ENCODE measurements at regions not wholly inside any gene's neighbourhood (a gene's known extent, or its start where the extent isn't known, plus 50 kb on each side); places are given as distances from the start of the nearest gene placed in this dataset.
"Not testable (repeated sequence)": the region's sequence is repeated elsewhere in the genome, so short reads cannot be mapped to it uniquely, and the experiment has no call there.

DNA sequence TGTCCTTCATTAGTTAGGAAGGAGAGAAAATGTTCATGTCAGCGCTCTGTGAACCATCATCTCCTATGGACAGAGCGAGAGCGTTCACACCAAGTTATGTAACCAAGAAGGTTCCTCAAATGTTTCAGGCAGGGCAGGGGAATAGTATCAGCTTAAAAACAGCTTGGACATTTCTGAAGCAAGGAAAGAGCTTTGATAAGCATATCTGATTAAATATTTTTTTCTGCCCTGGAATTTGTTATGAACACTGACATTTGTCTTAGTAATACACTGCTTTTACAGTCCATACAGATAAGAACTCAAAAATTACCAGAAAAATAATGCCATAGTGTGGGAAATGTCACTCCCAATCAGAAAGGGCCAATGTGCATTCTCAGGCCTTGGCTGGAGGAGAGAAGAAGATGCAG is 66.3 kb upstream of the LIFR start:
- H4K20me1 ChIP-seq (replicated peaks; ENCODE audit: control insufficient read depth, extremely low read depth, insufficient read depth, low read length), result no peaks in the 10 kb centered on the region
- no peaks in the 10 kb centered on the region for H3K9me1 ChIP-seq (replicated peaks; ENCODE audit: control insufficient read depth, extremely low read depth, insufficient read depth, low read length)
- intact Hi-C loops (cut with micrococcal nuclease), result no loop called here
- BruUV-seq (replicated peaks), result no TSS peak
- H3K4me2 ChIP-seq (ENCODE audit: insufficient read depth, low read length), result no peak overlapping the region
- H3K27me3 ChIP-seq (ENCODE audit: control insufficient read depth in 2 of 2, insufficient read depth in 2 of 2, low read length in 2 of 2), result no peaks in the 10 kb centered on the region
- H2AFZ ChIP-seq (ENCODE audit: low read depth, low read length), result no peak overlapping the region
- H3K9ac ChIP-seq (replicated peaks; ENCODE audit: extremely low read depth, insufficient read depth, low read length), result no peak overlapping the region
- DNase-seq (ENCODE audit: low read depth, low spot score), result no peak
- dilution Hi-C loops (cut with MboI; ENCODE audit: extremely low pct_ligation_motif_present, low sequenced_read_pairs), result no loop called here
- H3K79me2 ChIP-seq (ENCODE audit: control insufficient read depth, insufficient read depth, low read length), result no peaks in the 10 kb centered on the region
- no peak for FAIRE-seq
- no peak overlapping the region for H3K27ac ChIP-seq (ENCODE audit: insufficient read depth, low read depth, low read length)
- CTCF ChIA-PET, result interaction anchor here (1.0 to 1.3 kb wide), 3 partner anchors 11 to 181 kb away, joined by 3 to 4 read pairs (median 4); no protein-coding TSS in a partner anchor
- TF ChIP-seq EZH2 (IDR thresholded peaks at IDR 0.05; ENCODE audit: borderline replicate concordance, low read depth, low read length, severe bottlenecking), result no peak
- TF ChIP-seq POLR2A (IDR thresholded peaks at IDR 0.05; ENCODE audit: low read depth, low read length), result no peak
- no peak for TF ChIP-seq JUN (IDR thresholded peaks at IDR 0.05; ENCODE audit: borderline replicate concordance, insufficient read depth, insufficient read length, low read depth)
- no peak for TF ChIP-seq MAX (IDR thresholded peaks at IDR 0.05; ENCODE audit: insufficient read depth, insufficient read length)
- no peak for TF ChIP-seq POLR2AphosphoS5 (IDR thresholded peaks at IDR 0.05; ENCODE audit: insufficient read depth, low read depth, low read length)
- no peak for TF ChIP-seq GATA2 (IDR thresholded peaks at IDR 0.05; ENCODE audit: insufficient read depth, insufficient read length, low read depth, low read length)
- no peak for TF ChIP-seq CTCF (IDR thresholded peaks at IDR 0.05; ENCODE audit: extremely low read depth in 1 of 2, insufficient read depth in 1 of 2, low read depth in 1 of 2, low read length in 2 of 2)
- TF ChIP-seq FOS (IDR thresholded peaks at IDR 0.05; ENCODE audit: borderline replicate concordance, insufficient read depth, low read length), result no peak
- no peaks in the 10 kb centered on the region for H3K4me1 ChIP-seq (ENCODE audit: control insufficient read depth, extremely low read depth, insufficient read depth, low read length)
- H3K4me3 ChIP-seq (replicated peaks in 1 of 3; ENCODE audit: insufficient read depth in 1 of 3, low read depth in 1 of 3, low read length in 3 of 3), result no peak overlapping the region
- H3K9me3 ChIP-seq (replicated peaks; ENCODE audit: control insufficient read depth, insufficient read depth, low read length), result no peaks in the 10 kb centered on the region
- POLR2A ChIA-PET, result no interaction called here
- no peaks in the 10 kb centered on the region for H3K36me3 ChIP-seq (ENCODE audit: control insufficient read depth in 2 of 2, extremely low read depth in 1 of 2, insufficient read depth in 2 of 2, low read length in 2 of 2)

DNA sequence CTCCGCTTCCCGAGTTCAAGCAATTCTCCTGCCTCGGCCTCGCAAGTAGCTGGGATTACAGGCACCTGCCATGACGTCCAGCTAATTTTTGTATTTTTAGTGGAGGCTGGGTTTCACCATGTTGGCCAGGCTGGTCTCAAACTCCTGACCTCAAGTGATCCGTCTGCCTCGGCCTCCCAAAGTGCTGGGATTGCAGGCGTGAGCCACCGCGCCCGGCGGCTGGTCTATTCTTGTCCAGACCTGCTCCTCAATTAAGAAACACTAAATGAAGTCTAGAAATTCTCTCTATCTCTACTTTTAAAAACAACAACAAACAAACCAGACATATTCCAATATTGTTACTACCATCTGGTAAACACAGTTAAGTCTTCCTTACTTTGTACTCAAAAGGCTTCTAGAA is 68.1 kb upstream of the LIFR start:
- H3K9me1 ChIP-seq (replicated peaks; ENCODE audit: control insufficient read depth, extremely low read depth, insufficient read depth, low read length); intact Hi-C loops (cut with micrococcal nuclease); POLR2A ChIA-PET; H3K4me1 ChIP-seq (ENCODE audit: control insufficient read depth, extremely low read depth, insufficient read depth, low read length); dilution Hi-C loops (cut with MboI; ENCODE audit: extremely low pct_ligation_motif_present, low sequenced_read_pairs); H3K4me3 ChIP-seq (replicated peaks in 1 of 3; ENCODE audit: insufficient read depth in 1 of 3, low read depth in 1 of 3, low read length in 3 of 3); H3K4me2 ChIP-seq (ENCODE audit: insufficient read depth, low read length); CTCF ChIA-PET; H2AFZ ChIP-seq (ENCODE audit: low read depth, low read length); H3K79me2 ChIP-seq (ENCODE audit: control insufficient read depth, insufficient read depth, low read length); H3K36me3 ChIP-seq (ENCODE audit: control insufficient read depth in 2 of 2, extremely low read depth in 1 of 2, insufficient read depth in 2 of 2, low read length in 2 of 2); DNase-seq (ENCODE audit: low read depth, low spot score); H4K20me1 ChIP-seq (replicated peaks; ENCODE audit: control insufficient read depth, extremely low read depth, insufficient read depth, low read length); H3K9me3 ChIP-seq (replicated peaks; ENCODE audit: control insufficient read depth, insufficient read depth, low read length); H3K27me3 ChIP-seq (ENCODE audit: control insufficient read depth in 2 of 2, insufficient read depth in 2 of 2, low read length in 2 of 2); H3K27ac ChIP-seq (ENCODE audit: insufficient read depth, low read depth, low read length); H3K9ac ChIP-seq (replicated peaks; ENCODE audit: extremely low read depth, insufficient read depth, low read length); FAIRE-seq; BruUV-seq (replicated peaks): not testable (repeated sequence)

GRCh38 chr5:38631376-38631775 is 74.9 kb upstream of the LIFR start:
- H3K9me3 ChIP-seq (replicated peaks; ENCODE audit: control insufficient read depth, insufficient read depth, low read length); H3K27me3 ChIP-seq (ENCODE audit: control insufficient read depth in 2 of 2, insufficient read depth in 2 of 2, low read length in 2 of 2); DNase-seq (ENCODE audit: low read depth, low spot score); BruUV-seq (replicated peaks); H3K79me2 ChIP-seq (ENCODE audit: control insufficient read depth, insufficient read depth, low read length); FAIRE-seq; intact Hi-C loops (cut with micrococcal nuclease); H3K27ac ChIP-seq (ENCODE audit: insufficient read depth, low read depth, low read length); POLR2A ChIA-PET; H3K9me1 ChIP-seq (replicated peaks; ENCODE audit: control insufficient read depth, extremely low read depth, insufficient read depth, low read length); dilution Hi-C loops (cut with MboI; ENCODE audit: extremely low pct_ligation_motif_present, low sequenced_read_pairs); CTCF ChIA-PET; H3K4me1 ChIP-seq (ENCODE audit: control insufficient read depth, extremely low read depth, insufficient read depth, low read length); H3K36me3 ChIP-seq (ENCODE audit: control insufficient read depth in 2 of 2, extremely low read depth in 1 of 2, insufficient read depth in 2 of 2, low read length in 2 of 2); H3K4me2 ChIP-seq (ENCODE audit: insufficient read depth, low read length); H3K9ac ChIP-seq (replicated peaks; ENCODE audit: extremely low read depth, insufficient read depth, low read length); H3K4me3 ChIP-seq (replicated peaks in 1 of 3; ENCODE audit: insufficient read depth in 1 of 3, low read depth in 1 of 3, low read length in 3 of 3); H2AFZ ChIP-seq (ENCODE audit: low read depth, low read length); H4K20me1 ChIP-seq (replicated peaks; ENCODE audit: control insufficient read depth, extremely low read depth, insufficient read depth, low read length): not testable (repeated sequence)
